MM.1S (cell line): ENCODE measurements at regions not wholly inside any gene's neighbourhood (a gene's known extent, or its start where the extent isn't known, plus 50 kb on each side); places are given as distances from the start of the nearest gene placed in this dataset.

Experiments used
- CTCF ChIP-seq: fragments of 300-600 bp; sonication (generic); IDR thresholded peaks from 2 replicates; pipeline ENCODE4 v1.5.1; 2016; ENCODE audit warnings: antibody characterized with exemption, low read length, mixed read lengths
- EZH2 ChIP-seq: fragments of 300-600 bp; sonication (generic); optimal IDR thresholded peaks from 2 replicates; pipeline ENCODE3; 2017; ENCODE audit warnings: low read depth, mild to moderate bottlenecking, antibody characterized with exemption, low read length, mixed read lengths
- EZH2phosphoT487 ChIP-seq: fragments of 300-600 bp; sonication (generic); IDR thresholded peaks from 2 replicates; pipeline ENCODE4 v1.6.1; 2018; ENCODE audit warnings: antibody characterized with exemption, low read length

- no peak for TF ChIP-seq CTCF
- TF ChIP-seq EZH2 = no peak
- TF ChIP-seq EZH2phosphoT487 = no peak
Measured at GRCh38 chr2:150127346-150127990, 360.0 kb downstream of the RND3 start.
